Mesothelial cell of epicardium (in vitro differentiated cells): ENCODE measurements at regions not wholly inside any gene's neighbourhood (a gene's known extent, or its start where the extent isn't known, plus 50 kb on each side); places are given as distances from the start of the nearest gene placed in this dataset.
A peak's percentile ranks its signal among the peaks of the same experiment; 100 is the strongest.

Experiments
- DNase-seq, 2 experiments: peaks; one replicate each; pipeline ENCODE4 v3.0.0; 2021; ENCODE audit warnings: low spot score in 2 of 2; ENCODE audit not compliant: unreplicated experiment in 2 of 2
- H3K27ac Mint-ChIP-seq: 2 replicates; pipeline ENCODE4 v1.8.0; 2021; ENCODE audit warnings: mixed read lengths
- H3K27me3 Mint-ChIP-seq: 2 replicates; pipeline ENCODE4 v1.8.0; 2021; ENCODE audit warnings: low read depth, mixed read lengths
- H3K36me3 Mint-ChIP-seq: 2 replicates; pipeline ENCODE4 v1.8.0; 2021; ENCODE audit warnings: mixed read lengths
- H3K4me1 Mint-ChIP-seq: 2 replicates; pipeline ENCODE4 v1.8.0; 2021; ENCODE audit warnings: mixed read lengths
- H3K4me3 Mint-ChIP-seq: 2 replicates; pipeline ENCODE4 v1.8.0; 2021; ENCODE audit warnings: mild to moderate bottlenecking, moderate library complexity, mixed read lengths
- H3K9me3 Mint-ChIP-seq: 2 replicates; pipeline ENCODE4 v1.8.0; 2021; ENCODE audit warnings: mixed read lengths
- TF ChIP-seq, protein P1 (sequence below): fragments of 200-600 bp; sonication (generic); IDR thresholded peaks from one replicate; pipeline ENCODE4 v1.5.0; 2021; ENCODE audit warnings: antibody characterized with exemption; ENCODE audit not compliant: unreplicated experiment

DNA sequence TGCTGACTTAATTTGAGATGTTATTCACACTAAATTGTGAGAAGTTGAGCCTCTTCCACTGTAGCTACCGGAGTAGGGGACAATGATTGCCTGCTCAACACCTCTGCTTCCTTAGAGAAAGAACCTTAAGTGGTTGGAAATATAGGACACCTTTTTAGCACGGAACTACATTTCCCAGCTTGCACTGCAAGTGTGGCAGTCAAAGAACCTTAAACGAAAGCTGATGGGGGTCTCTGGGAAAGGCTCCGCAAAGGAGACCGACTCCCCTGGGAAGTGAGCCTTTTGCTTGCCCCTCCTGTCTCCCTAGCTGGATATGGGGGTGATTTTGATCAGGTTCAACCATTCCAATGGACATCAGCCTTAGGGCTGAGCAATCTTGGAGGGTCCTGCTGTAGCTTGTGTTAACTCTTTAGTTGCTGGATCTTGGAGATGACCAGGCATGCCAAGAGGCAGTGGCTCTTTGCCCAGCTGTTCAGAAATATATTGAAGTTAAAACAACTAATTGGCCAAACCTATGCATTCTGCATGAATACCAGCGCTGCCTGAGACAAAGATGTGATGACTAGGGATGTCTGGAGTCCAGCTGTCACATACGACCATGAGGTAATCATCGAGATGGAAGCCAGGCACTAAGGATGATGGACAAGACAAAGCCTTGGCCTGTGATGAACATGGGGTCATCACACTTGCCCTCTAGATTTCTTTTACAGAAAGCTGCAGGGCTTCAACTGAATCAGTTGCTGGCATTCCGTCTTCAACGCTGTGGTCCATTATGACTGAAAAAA is 286.5 kb downstream of the FOXO1 start:
- TF ChIP-seq, protein P1, sequence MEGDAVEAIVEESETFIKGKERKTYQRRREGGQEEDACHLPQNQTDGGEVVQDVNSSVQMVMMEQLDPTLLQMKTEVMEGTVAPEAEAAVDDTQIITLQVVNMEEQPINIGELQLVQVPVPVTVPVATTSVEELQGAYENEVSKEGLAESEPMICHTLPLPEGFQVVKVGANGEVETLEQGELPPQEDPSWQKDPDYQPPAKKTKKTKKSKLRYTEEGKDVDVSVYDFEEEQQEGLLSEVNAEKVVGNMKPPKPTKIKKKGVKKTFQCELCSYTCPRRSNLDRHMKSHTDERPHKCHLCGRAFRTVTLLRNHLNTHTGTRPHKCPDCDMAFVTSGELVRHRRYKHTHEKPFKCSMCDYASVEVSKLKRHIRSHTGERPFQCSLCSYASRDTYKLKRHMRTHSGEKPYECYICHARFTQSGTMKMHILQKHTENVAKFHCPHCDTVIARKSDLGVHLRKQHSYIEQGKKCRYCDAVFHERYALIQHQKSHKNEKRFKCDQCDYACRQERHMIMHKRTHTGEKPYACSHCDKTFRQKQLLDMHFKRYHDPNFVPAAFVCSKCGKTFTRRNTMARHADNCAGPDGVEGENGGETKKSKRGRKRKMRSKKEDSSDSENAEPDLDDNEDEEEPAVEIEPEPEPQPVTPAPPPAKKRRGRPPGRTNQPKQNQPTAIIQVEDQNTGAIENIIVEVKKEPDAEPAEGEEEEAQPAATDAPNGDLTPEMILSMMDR = no peak
- Mint-ChIP-seq H3K4me1 (peaks cover 25% of the 10 kb centered on the region), H3K4me3 (peak overlapping the region; percentile 37), H3K36me3 (no peaks in the 10 kb centered on the region), H3K27me3 (no peaks in the 10 kb centered on the region), H3K9me3 (peaks cover 3% of the 10 kb centered on the region), H3K27ac (no peak overlapping the region)
- DNase-seq = no peak

DNA sequence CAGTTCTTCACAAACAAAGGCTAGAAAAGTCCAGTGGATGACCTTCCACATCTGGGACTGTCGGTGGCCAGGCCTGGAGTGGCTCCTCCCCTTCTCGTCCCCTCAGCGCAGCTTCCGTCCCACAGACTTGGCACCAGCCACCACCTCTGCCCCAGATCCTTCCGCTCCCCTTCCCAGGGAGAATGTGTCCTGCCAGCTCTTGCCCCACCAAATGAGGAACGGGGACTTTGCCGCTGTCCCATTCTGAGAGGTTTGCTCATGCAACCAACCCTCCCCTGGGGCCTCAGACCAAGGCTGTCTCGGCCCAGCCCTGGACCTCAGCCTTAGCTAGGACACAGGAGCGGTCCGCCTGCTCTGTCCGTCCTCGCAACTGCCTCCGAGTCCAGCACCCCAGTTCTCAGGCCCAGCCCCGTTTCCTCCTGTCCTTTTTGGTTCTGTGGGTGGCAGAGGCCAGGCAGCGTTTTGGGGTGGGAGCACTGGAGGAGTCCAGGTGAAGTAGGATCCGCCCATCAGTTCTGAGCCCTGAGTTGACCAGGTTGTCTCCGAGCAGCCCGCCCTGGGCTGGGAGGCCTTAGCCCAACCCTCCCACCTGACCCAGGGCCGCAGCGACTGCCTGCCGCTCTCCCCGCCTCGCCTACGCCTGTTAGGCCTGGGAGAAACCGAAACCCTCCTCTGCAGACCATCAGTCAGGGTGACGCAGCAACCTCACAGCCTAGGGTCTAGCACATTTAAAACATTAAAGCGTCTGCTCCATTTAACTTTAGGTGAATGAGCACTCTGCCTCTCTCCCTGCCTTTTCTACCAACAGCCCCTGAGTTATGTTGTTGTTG is 284.3 kb downstream of the FOXO1 start:
- Mint-ChIP-seq H3K4me1 (peaks cover 28% of the 10 kb centered on the region), H3K36me3 (no peaks in the 10 kb centered on the region), H3K27ac (no peak overlapping the region), H3K27me3 (no peaks in the 10 kb centered on the region), H3K4me3 (no peak overlapping the region), H3K9me3 (peaks cover 3% of the 10 kb centered on the region)
- TF ChIP-seq, protein P1 = no peak
- no peak for DNase-seq

DNA sequence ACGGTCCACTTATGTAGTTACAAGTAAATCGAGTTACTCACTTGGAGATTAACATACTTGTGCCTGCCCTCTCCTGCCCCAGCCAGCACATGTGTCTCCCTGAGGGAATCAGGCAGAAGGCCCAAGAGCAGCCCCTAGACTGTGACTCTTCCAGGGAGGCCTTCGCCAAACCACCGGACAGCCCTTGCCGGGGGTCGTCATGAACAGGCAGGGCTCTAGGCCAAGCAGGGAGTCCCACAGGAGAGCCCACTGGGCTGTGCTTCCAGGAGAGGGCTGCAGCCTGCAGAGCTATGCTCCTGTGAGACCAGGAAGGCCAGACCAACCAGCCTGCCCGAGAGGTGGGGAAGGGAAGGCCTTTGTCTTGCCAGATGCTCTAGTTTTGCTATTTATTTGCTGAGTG is 283.3 kb downstream of the FOXO1 start:
- TF ChIP-seq, protein P1 = no peak
- H3K27ac Mint-ChIP-seq = no peak overlapping the region
- H3K36me3 Mint-ChIP-seq = no peaks in the 10 kb centered on the region
- no peak overlapping the region for H3K4me3 Mint-ChIP-seq
- H3K27me3 Mint-ChIP-seq = no peaks in the 10 kb centered on the region
- peaks cover 3% of the 10 kb centered on the region for H3K9me3 Mint-ChIP-seq
- peaks cover 31% of the 10 kb centered on the region for H3K4me1 Mint-ChIP-seq
- no peak for DNase-seq

DNA sequence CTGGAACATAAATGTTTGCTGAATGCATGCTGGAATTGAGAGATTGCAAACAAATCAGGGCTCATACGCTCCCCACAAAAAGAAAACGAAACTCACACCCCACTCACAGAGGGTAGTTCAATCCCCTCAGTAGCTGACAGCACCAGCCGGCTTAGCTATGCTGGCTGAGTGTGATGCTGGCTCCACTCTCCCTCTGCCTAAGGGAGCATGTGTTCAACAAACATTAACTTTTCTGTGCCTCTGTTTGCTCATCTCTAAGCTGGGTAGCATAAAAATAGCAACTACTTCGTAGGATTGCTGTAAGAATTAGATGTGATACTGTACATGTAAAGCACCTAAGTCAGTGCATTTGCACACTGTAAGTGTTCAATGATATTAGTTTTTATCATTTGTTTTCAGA is 282.6 kb downstream of the FOXO1 start:
- H3K36me3 Mint-ChIP-seq = no peaks in the 10 kb centered on the region

DNA sequence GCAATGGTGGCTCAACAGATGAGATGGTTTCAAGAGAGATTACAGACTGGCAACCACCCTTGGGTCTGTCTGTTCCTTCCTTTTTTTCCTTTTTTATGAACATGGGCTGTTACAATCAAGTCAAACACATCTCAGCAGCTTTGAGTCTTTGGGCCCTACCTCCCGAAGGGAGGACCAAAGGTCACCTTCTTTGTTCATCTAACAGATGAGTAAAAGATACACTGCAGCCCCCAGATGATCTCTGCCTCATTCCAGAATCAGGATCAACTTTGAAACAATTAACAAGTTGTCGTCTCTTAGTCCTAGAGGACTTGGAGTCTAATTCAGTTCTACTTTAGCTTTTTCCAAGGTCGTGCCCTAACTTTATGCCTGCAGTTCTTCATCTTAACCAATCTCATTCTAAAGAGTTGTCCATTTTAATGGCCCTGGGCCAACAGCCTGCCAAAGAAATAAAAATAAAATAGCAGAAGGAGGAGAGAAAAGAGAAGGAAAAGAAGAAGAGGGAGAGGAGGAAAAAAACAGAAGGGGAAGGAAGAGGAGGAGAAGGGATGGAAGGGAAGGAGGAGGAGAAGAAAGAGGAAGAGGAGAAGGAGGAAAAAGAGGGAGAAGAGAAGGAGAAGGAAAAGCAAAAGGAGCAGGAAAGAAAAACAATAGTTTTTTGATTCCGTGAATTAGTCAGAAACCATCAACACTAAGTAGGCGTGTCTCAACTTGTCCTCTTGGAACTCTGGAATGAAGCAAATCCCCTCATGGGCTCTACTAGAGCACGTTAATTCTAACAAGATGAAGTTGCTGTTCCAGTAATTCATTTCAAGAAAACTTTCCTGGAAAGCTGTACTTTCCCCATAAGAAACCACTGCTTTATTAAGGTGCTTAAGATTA is 281.2 kb downstream of the FOXO1 start:
- DNase-seq = no peak
- TF ChIP-seq, protein P1 = no peak
- Mint-ChIP-seq H3K27me3 (no peaks in the 10 kb centered on the region), H3K27ac (peak overlapping the region; percentile 92), H3K4me1 (peaks cover 43% of the 10 kb centered on the region), H3K36me3 (no peaks in the 10 kb centered on the region), H3K4me3 (no peak overlapping the region), H3K9me3 (no peaks in the 10 kb centered on the region)

More for the DNA sequence above, 282.6 kb downstream of the FOXO1 start:
- no peak overlapping the region for H3K4me3 Mint-ChIP-seq
- DNase-seq = no peak
- TF ChIP-seq, protein P1 = no peak
- H3K27me3 Mint-ChIP-seq = no peaks in the 10 kb centered on the region
- peaks cover 36% of the 10 kb centered on the region for H3K4me1 Mint-ChIP-seq
- no peak overlapping the region for H3K27ac Mint-ChIP-seq
- H3K9me3 Mint-ChIP-seq = no peaks in the 10 kb centered on the region
